Stimulated activated CD8-positive, alpha-beta memory T cell treated with anti-CD3 and anti-CD28 coated beads, Interleukin-2, amount 100 ng/mL, for 1 hour (primary cell): ENCODE measurements at regions not wholly inside any gene's neighbourhood (a gene's known extent, or its start where the extent isn't known, plus 50 kb on each side); places are given as distances from the start of the nearest gene placed in this dataset.

Experiments
- DNase-seq, 2 donors: peaks; one replicate each; pipeline ENCODE4 v3.0.0-alpha.2; 2020; ENCODE audit warnings: low read depth in 2 of 2

- no peak for DNase-seq
These were observed 208.2 kb upstream of the USP24 start for GRCh38 chr1:55423376-55423775.

- no peak for DNase-seq
These were observed 206.0 kb upstream of the USP24 start for GRCh38 chr1:55420929-55421716.

- DNase-seq = no peak
These were observed 204.9 kb upstream of the USP24 start for GRCh38 chr1:55420026-55420425.

- DNase-seq = no peak
These were observed 203.2 kb upstream of the USP24 start for GRCh38 chr1:55418208-55419000.

GRCh38 chr1:55416164-55416842 is 201.1 kb upstream of the USP24 start:
- no peak for DNase-seq

GRCh38 chr1:55413286-55413685 is 198.1 kb upstream of the USP24 start:
- no peak for DNase-seq

GRCh38 chr1:55412060-55412459 is 196.9 kb upstream of the USP24 start:
- no peak for DNase-seq

- no peak for DNase-seq
These were observed 187.7 kb upstream of the USP24 start for GRCh38 chr1:55402671-55403464.

- no peak for DNase-seq
These were observed 187.0 kb upstream of the USP24 start for GRCh38 chr1:55402142-55402541.

- DNase-seq = no peak
These were observed 185.3 kb upstream of the USP24 start for GRCh38 chr1:55400508-55400907.

- DNase-seq = no peak
These were observed 184.2 kb upstream of the USP24 start for GRCh38 chr1:55399346-55399745.

- DNase-seq = no peak
These were observed 181.3 kb upstream of the USP24 start for GRCh38 chr1:55396381-55396891.

GRCh38 chr1:55388960-55389359 is 173.8 kb upstream of the USP24 start:
- no peak for DNase-seq

GRCh38 chr1:55387145-55387544 is 172.0 kb upstream of the USP24 start:
- DNase-seq = no peak

GRCh38 chr1:55386456-55386855 is 171.3 kb upstream of the USP24 start:
- no peak for DNase-seq

GRCh38 chr1:55385402-55386018 is 170.3 kb upstream of the USP24 start:
- no peak for DNase-seq

- no peak for DNase-seq
These were observed 169.5 kb upstream of the USP24 start for GRCh38 chr1:55384637-55385036.

- DNase-seq = no peak
These were observed 167.7 kb upstream of the USP24 start for GRCh38 chr1:55382806-55383305.

- no peak for DNase-seq
These were observed 166.8 kb upstream of the USP24 start for GRCh38 chr1:55381983-55382382.

- DNase-seq = no peak
These were observed 166.3 kb upstream of the USP24 start for GRCh38 chr1:55381491-55381890.
